ENCODE measurements at regions not wholly inside any gene's neighbourhood (a gene's known extent, or its start where the extent isn't known, plus 50 kb on each side); places are given as distances from the start of the nearest gene placed in this dataset.

GRCh38 chr1:30425046-30425445, 298.3 kb downstream of the MATN1 start:
- Histone ChIP-seq H3K27me3 (ENCODE audit: control insufficient read depth, extremely low read depth, insufficient read depth, low read length) (no peaks in the 10 kb centered on the region), H3K79me2 (ENCODE audit: control insufficient read depth, insufficient read depth, low read length) (no peaks in the 10 kb centered on the region), H3K4me1 (ENCODE audit: control insufficient read depth, extremely low read depth, insufficient read depth, low read length) (peaks cover 22% of the 10 kb centered on the region), H3K4me2 (ENCODE audit: control insufficient read depth, extremely low read depth, insufficient read depth, low read depth, low read length) (no peak overlapping the region), H2AFZ (ENCODE audit: control insufficient read depth, low read length) (no peak overlapping the region), H3K27ac (ENCODE audit: control insufficient read depth, insufficient read depth, low read length) (no peak overlapping the region), H3K36me3 (ENCODE audit: control insufficient read depth in 2 of 2, extremely low read depth in 1 of 2, insufficient read depth in 2 of 2, low read length in 2 of 2) (no peaks in the 10 kb centered on the region), H3K4me3 (ENCODE audit: control insufficient read depth in 2 of 3, extremely low read depth in 1 of 3, insufficient read depth in 2 of 3, low read depth in 1 of 3, low read length in 3 of 3) (no peak overlapping the region), H4K20me1 (ENCODE audit: control insufficient read depth, extremely low read depth, insufficient read depth, low read length) (no peaks in the 10 kb centered on the region), H3K9me1 (ENCODE audit: control insufficient read depth, extremely low read depth, insufficient read depth, low read length) (no peaks in the 10 kb centered on the region), H3K9ac (ENCODE audit: control insufficient read depth, extremely low read depth, insufficient read depth, low read length) (no peak overlapping the region), H3K9me3 (ENCODE audit: control insufficient read depth, low read depth, low read length) (no peaks in the 10 kb centered on the region)
- FAIRE-seq (no peak), DNase-seq (ENCODE audit: low read depth, low spot score) (no peak)
- dilution Hi-C loops (cut with MboI; ENCODE audit: extremely low pct_ligation_motif_present, low sequenced_read_pairs), result no loop called here
- no peak for TF ChIP-seq EZH2 (IDR thresholded peaks at IDR 0.05; ENCODE audit: low read length)

DNA sequence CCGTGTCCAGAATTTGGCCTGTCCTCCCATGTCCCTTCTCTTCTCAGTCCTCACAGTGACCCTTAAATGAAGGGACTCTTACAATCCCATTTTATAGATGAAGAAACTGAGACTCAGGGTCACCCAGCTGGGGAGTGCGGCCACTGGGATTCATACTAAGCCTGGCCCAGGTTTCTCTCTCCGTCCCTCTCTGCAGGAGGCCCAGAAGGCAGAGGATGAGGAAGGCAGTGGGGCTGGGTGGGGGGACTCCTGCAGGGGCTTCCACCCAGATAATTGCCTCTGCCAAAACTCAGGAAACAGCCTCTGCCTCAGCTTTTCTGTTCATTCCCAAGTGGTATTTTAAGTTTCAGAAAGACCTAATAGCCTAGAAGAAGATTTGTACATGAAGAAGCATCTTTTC, 299.8 kb downstream of the MATN1 start:
- no peaks in the 10 kb centered on the region for H4K20me1 ChIP-seq (ENCODE audit: control insufficient read depth, extremely low read depth, insufficient read depth, low read length)
- no peak overlapping the region for H3K9ac ChIP-seq (ENCODE audit: control insufficient read depth, extremely low read depth, insufficient read depth, low read length)
- no peak overlapping the region for H2AFZ ChIP-seq (ENCODE audit: control insufficient read depth, low read length)
- H3K36me3 ChIP-seq (ENCODE audit: control insufficient read depth in 2 of 2, extremely low read depth in 1 of 2, insufficient read depth in 2 of 2, low read length in 2 of 2), result no peaks in the 10 kb centered on the region
- H3K27ac ChIP-seq (ENCODE audit: control insufficient read depth, insufficient read depth, low read length), result no peak overlapping the region
- no peak overlapping the region for H3K4me2 ChIP-seq (ENCODE audit: control insufficient read depth, extremely low read depth, insufficient read depth, low read depth, low read length)
- no peak for DNase-seq (ENCODE audit: low read depth, low spot score)
- no peak overlapping the region for H3K4me3 ChIP-seq (ENCODE audit: control insufficient read depth in 2 of 3, extremely low read depth in 1 of 3, insufficient read depth in 2 of 3, low read depth in 1 of 3, low read length in 3 of 3)
- H3K9me3 ChIP-seq (ENCODE audit: control insufficient read depth, low read depth, low read length), result no peaks in the 10 kb centered on the region
- FAIRE-seq, result no peak
- dilution Hi-C loops (cut with MboI; ENCODE audit: extremely low pct_ligation_motif_present, low sequenced_read_pairs), result no loop called here
- no peaks in the 10 kb centered on the region for H3K9me1 ChIP-seq (ENCODE audit: control insufficient read depth, extremely low read depth, insufficient read depth, low read length)
- H3K79me2 ChIP-seq (ENCODE audit: control insufficient read depth, insufficient read depth, low read length), result no peaks in the 10 kb centered on the region
- no peaks in the 10 kb centered on the region for H3K27me3 ChIP-seq (ENCODE audit: control insufficient read depth, extremely low read depth, insufficient read depth, low read length)
- no peak for TF ChIP-seq EZH2 (IDR thresholded peaks at IDR 0.05; ENCODE audit: low read length)
- TF ChIP-seq, protein P1, sequence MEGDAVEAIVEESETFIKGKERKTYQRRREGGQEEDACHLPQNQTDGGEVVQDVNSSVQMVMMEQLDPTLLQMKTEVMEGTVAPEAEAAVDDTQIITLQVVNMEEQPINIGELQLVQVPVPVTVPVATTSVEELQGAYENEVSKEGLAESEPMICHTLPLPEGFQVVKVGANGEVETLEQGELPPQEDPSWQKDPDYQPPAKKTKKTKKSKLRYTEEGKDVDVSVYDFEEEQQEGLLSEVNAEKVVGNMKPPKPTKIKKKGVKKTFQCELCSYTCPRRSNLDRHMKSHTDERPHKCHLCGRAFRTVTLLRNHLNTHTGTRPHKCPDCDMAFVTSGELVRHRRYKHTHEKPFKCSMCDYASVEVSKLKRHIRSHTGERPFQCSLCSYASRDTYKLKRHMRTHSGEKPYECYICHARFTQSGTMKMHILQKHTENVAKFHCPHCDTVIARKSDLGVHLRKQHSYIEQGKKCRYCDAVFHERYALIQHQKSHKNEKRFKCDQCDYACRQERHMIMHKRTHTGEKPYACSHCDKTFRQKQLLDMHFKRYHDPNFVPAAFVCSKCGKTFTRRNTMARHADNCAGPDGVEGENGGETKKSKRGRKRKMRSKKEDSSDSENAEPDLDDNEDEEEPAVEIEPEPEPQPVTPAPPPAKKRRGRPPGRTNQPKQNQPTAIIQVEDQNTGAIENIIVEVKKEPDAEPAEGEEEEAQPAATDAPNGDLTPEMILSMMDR (optimal IDR thresholded peaks at IDR 0.05 in 1 of 3, IDR thresholded peaks at IDR 0.05 in 1 of 3, conservative IDR thresholded peaks at IDR 0.05 in 1 of 3; ENCODE audit: extremely low read depth in 1 of 3, insufficient read depth in 2 of 3, low read length in 3 of 3), result no peak
- peaks cover 24% of the 10 kb centered on the region for H3K4me1 ChIP-seq (ENCODE audit: control insufficient read depth, extremely low read depth, insufficient read depth, low read length)

DNA sequence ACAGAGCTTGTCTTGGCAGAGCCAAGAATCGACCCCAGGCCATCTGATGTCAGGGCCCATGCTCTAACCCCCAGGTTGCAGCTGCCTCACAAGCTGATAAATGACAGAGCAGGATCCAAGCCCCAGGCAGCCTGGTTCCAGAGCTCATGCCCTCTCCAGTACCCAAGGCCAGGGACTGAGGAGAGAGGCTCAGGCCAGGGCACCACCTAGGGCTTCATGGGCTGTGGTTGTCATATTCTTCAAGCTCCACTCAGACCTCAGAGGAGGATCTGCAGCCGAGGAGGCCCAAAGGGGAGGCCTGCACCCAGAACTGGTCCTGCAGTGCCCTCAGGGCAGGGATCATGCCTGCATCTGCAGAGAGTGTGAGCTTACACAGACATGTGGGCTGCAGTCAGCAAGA, 301.1 kb downstream of the MATN1 start:
- no peak for TF ChIP-seq EZH2 (IDR thresholded peaks at IDR 0.05; ENCODE audit: low read length)
- TF ChIP-seq, protein P1 (optimal IDR thresholded peaks at IDR 0.05 in 1 of 3, IDR thresholded peaks at IDR 0.05 in 1 of 3, conservative IDR thresholded peaks at IDR 0.05 in 1 of 3; ENCODE audit: extremely low read depth in 1 of 3, insufficient read depth in 2 of 3, low read length in 3 of 3), result no peak
- no peaks in the 10 kb centered on the region for H3K9me1 ChIP-seq (ENCODE audit: control insufficient read depth, extremely low read depth, insufficient read depth, low read length)
- H2AFZ ChIP-seq (ENCODE audit: control insufficient read depth, low read length), result no peak overlapping the region
- H3K79me2 ChIP-seq (ENCODE audit: control insufficient read depth, insufficient read depth, low read length), result no peaks in the 10 kb centered on the region
- no peaks in the 10 kb centered on the region for H3K36me3 ChIP-seq (ENCODE audit: control insufficient read depth in 2 of 2, extremely low read depth in 1 of 2, insufficient read depth in 2 of 2, low read length in 2 of 2)
- H3K9me3 ChIP-seq (ENCODE audit: control insufficient read depth, low read depth, low read length), result no peaks in the 10 kb centered on the region
- FAIRE-seq (no peak), DNase-seq (ENCODE audit: low read depth, low spot score) (no peak)
- no peaks in the 10 kb centered on the region for H3K27me3 ChIP-seq (ENCODE audit: control insufficient read depth, extremely low read depth, insufficient read depth, low read length)
- H3K4me3 ChIP-seq (ENCODE audit: control insufficient read depth in 2 of 3, extremely low read depth in 1 of 3, insufficient read depth in 2 of 3, low read depth in 1 of 3, low read length in 3 of 3), result no peak overlapping the region
- H4K20me1 ChIP-seq (ENCODE audit: control insufficient read depth, extremely low read depth, insufficient read depth, low read length), result no peaks in the 10 kb centered on the region
- dilution Hi-C loops (cut with MboI; ENCODE audit: extremely low pct_ligation_motif_present, low sequenced_read_pairs), result no loop called here
- H3K4me2 ChIP-seq (ENCODE audit: control insufficient read depth, extremely low read depth, insufficient read depth, low read depth, low read length), result no peak overlapping the region
- H3K9ac ChIP-seq (ENCODE audit: control insufficient read depth, extremely low read depth, insufficient read depth, low read length), result no peak overlapping the region
- H3K4me1 ChIP-seq (ENCODE audit: control insufficient read depth, extremely low read depth, insufficient read depth, low read length), result peaks cover 29% of the 10 kb centered on the region
- H3K27ac ChIP-seq (ENCODE audit: control insufficient read depth, insufficient read depth, low read length), result no peak overlapping the region

All from keratinocyte (primary cell).